Liver (tissue), 3 donors: ENCODE measurements at regions not wholly inside any gene's neighbourhood (a gene's known extent, or its start where the extent isn't known, plus 50 kb on each side); places are given as distances from the start of the nearest gene placed in this dataset.

Experiments used
- ATF3 ChIP-seq: IDR thresholded peaks from 2 replicates; pipeline ENCODE4 v1.6.1; 2016; ENCODE audit warnings: antibody characterized with exemption
- RAD21 ChIP-seq, 2 donors: IDR thresholded peaks; 2 replicates each; pipeline ENCODE4 v1.6.1; 2016; ENCODE audit warnings: antibody characterized with exemption in 2 of 2, mild to moderate bottlenecking in 2 of 2
- RXRA ChIP-seq, 2 donors: IDR thresholded peaks; 2 replicates each; pipeline ENCODE4 v1.6.1; 2017 to 2018; ENCODE audit warnings: antibody characterized with exemption in 2 of 2, mild to moderate bottlenecking in 1 of 2
- TF ChIP-seq, protein P1 (sequence below): fragments of 150-350 bp; IDR thresholded peaks from 2 replicates; pipeline ENCODE4 v1.5.1; 2017; ENCODE audit warnings: improper control_type of control experiment, low read depth, low read length; ENCODE audit not compliant: missing input control
- donor health status: healthy.
- donor health status: healthy.

DNA sequence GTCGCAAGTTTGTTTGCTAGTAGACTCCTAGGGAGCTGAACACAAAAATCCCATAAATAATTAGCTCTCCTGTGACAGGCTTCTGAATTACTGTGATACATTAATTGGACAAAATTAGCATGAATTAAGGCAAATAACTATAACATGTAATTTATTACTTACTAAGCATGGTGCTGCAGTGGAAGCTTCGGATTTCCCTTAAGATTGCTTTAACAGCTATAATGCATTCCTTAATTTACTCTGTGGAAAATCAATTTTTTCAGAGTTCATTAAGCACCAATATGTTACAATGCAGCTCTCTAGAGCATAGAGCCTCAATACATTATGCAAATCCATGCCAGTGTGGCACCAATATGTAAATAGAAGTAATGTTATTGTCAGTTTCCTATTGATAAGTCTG lies 201.5 kb downstream of the MDFIC start:
- TF ChIP-seq, protein P1, sequence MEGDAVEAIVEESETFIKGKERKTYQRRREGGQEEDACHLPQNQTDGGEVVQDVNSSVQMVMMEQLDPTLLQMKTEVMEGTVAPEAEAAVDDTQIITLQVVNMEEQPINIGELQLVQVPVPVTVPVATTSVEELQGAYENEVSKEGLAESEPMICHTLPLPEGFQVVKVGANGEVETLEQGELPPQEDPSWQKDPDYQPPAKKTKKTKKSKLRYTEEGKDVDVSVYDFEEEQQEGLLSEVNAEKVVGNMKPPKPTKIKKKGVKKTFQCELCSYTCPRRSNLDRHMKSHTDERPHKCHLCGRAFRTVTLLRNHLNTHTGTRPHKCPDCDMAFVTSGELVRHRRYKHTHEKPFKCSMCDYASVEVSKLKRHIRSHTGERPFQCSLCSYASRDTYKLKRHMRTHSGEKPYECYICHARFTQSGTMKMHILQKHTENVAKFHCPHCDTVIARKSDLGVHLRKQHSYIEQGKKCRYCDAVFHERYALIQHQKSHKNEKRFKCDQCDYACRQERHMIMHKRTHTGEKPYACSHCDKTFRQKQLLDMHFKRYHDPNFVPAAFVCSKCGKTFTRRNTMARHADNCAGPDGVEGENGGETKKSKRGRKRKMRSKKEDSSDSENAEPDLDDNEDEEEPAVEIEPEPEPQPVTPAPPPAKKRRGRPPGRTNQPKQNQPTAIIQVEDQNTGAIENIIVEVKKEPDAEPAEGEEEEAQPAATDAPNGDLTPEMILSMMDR, result no peak
- no peak for TF ChIP-seq ATF3
- no peak for TF ChIP-seq RXRA (IDR thresholded peaks at IDR 0.05)
- TF ChIP-seq RAD21 (IDR thresholded peaks at IDR 0.05), result no peak
